ENCODE measurements at regions not wholly inside any gene's neighbourhood (a gene's known extent, or its start where the extent isn't known, plus 50 kb on each side); places are given as distances from the start of the nearest gene placed in this dataset.
A peak's percentile ranks its signal among the peaks of the same experiment; 100 is the strongest.

GRCh38 chr14:81638656-81639280 is 105.1 kb upstream of the SEL1L start:
- TF ChIP-seq, protein P1, sequence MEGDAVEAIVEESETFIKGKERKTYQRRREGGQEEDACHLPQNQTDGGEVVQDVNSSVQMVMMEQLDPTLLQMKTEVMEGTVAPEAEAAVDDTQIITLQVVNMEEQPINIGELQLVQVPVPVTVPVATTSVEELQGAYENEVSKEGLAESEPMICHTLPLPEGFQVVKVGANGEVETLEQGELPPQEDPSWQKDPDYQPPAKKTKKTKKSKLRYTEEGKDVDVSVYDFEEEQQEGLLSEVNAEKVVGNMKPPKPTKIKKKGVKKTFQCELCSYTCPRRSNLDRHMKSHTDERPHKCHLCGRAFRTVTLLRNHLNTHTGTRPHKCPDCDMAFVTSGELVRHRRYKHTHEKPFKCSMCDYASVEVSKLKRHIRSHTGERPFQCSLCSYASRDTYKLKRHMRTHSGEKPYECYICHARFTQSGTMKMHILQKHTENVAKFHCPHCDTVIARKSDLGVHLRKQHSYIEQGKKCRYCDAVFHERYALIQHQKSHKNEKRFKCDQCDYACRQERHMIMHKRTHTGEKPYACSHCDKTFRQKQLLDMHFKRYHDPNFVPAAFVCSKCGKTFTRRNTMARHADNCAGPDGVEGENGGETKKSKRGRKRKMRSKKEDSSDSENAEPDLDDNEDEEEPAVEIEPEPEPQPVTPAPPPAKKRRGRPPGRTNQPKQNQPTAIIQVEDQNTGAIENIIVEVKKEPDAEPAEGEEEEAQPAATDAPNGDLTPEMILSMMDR (IDR thresholded peaks at IDR 0.05; ENCODE audit: insufficient read depth, low read depth, low read length, missing control alignments), result no peak
- no peak overlapping the region for H3K4me3 ChIP-seq (ENCODE audit: low read length)
- no peak for DNase-seq (ENCODE audit: low read depth)

- TF ChIP-seq, protein P1 (IDR thresholded peaks at IDR 0.05; ENCODE audit: insufficient read depth, low read depth, low read length, missing control alignments), result no peak
- DNase-seq (ENCODE audit: low read depth), result no peak
- no peak overlapping the region for H3K4me3 ChIP-seq (ENCODE audit: low read length)
Observed at GRCh38 chr14:81653626-81654025, 120.0 kb upstream of the SEL1L start.

DNA sequence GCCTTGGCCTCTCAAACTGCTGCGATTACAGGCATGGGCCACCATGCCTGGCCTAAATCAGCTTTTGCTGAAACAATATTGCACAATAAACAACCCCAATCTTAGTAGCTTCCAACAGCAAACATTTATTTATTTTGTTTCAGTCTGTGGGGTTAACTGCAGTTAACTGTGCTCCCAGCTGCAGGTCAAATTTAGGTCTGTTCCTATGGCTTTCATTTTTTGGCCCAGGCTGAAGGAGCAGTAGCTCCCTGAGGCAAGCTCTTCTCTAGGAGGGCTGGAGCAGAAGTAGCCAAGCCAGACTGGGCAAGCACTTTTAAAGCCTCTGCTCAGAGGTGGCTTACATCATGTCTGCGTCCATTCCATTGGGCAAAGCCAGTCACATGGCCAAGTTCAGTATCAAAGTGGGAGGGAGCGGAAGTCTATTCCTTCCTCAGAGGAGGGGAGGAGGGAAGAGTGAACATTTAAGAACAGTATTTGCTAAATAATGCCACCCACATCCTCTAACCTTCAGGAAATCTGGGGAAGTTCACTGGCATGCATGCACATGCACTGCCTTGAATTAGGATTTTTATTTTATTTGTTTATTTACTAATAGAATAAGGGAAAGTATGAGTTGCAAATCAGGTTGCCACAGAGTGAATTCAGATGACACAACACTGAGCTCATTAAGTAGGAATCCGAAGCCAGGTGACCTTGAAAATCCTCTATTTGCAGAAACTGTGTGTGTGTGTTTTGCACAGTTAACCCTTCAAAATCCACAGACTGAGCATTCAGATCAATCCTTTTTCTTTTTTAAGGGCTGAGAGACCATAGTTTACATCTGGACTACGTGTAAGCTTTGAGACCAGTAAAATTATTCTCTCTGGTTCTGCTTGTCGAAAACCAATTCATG is 122.0 kb upstream of the SEL1L start:
- no peak overlapping the region for H3K4me3 ChIP-seq (ENCODE audit: low read length)
- DNase-seq (ENCODE audit: low read depth), result peak; percentile 22
- TF ChIP-seq, protein P1 (IDR thresholded peaks at IDR 0.05; ENCODE audit: insufficient read depth, low read depth, low read length, missing control alignments), result no peak

GRCh38 chr14:81656811-81657210 is 123.2 kb upstream of the SEL1L start:
- DNase-seq (ENCODE audit: low read depth), result no peak
- TF ChIP-seq, protein P1 (IDR thresholded peaks at IDR 0.05; ENCODE audit: insufficient read depth, low read depth, low read length, missing control alignments), result no peak
- H3K4me3 ChIP-seq (ENCODE audit: low read length), result no peak overlapping the region

GRCh38 chr14:81662066-81662465 is 128.4 kb upstream of the SEL1L start:
- no peak overlapping the region for H3K4me3 ChIP-seq (ENCODE audit: low read length)
- TF ChIP-seq, protein P1 (IDR thresholded peaks at IDR 0.05; ENCODE audit: insufficient read depth, low read depth, low read length, missing control alignments), result no peak
- no peak for DNase-seq (ENCODE audit: low read depth)

DNA sequence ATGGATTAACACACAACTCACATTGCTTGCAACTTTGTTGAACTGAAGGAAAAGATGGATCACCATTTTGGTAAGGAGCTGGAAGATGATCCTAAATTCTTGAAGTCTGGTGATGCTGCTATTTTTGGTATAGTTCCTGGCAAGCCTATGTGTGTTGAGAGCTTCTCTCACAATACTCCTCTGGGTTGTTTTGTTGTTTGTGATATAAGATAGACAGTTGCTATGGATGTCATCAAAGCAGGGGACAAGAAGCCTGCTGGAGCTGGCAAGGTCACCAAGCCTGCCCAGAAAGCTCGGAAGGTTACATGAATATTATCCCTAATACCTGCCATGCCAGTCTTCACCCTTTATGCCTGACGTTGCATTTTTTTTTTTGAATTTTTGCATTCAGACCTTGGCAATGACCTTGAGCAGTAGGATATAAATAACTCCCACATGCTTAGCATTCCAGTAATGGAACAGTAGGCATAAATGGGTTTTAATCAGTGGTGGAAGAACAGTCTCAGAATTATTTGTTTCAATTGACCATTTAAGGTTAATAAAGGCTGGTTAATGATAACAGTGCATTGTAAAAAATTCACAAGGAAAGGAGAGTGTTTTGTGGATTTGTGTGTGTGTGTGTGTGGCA is 129.0 kb upstream of the SEL1L start:
- no peak for DNase-seq (ENCODE audit: low read depth)
- H3K4me3 ChIP-seq (ENCODE audit: low read length), result no peak overlapping the region
- TF ChIP-seq, protein P1 (IDR thresholded peaks at IDR 0.05; ENCODE audit: insufficient read depth, low read depth, low read length, missing control alignments), result no peak
